Skeletal muscle cell (primary cell): ENCODE measurements at regions not wholly inside any gene's neighbourhood (a gene's known extent, or its start where the extent isn't known, plus 50 kb on each side); places are given as distances from the start of the nearest gene placed in this dataset.
"Not testable (repeated sequence)": the region's sequence is repeated elsewhere in the genome, so short reads cannot be mapped to it uniquely, and the experiment has no call there.

Experiments
- DNase-seq: peaks from one replicate; pipeline ENCODE4 v3.0.0-alpha.2; 2010; ENCODE audit warnings: low read depth
- H3K4me3 ChIP-seq: 2 replicates; pipeline ENCODE4 v1.5.1; 2011; ENCODE audit warnings: low read depth, mild to moderate bottlenecking, control low read depth, low read length, moderate library complexity

DNA sequence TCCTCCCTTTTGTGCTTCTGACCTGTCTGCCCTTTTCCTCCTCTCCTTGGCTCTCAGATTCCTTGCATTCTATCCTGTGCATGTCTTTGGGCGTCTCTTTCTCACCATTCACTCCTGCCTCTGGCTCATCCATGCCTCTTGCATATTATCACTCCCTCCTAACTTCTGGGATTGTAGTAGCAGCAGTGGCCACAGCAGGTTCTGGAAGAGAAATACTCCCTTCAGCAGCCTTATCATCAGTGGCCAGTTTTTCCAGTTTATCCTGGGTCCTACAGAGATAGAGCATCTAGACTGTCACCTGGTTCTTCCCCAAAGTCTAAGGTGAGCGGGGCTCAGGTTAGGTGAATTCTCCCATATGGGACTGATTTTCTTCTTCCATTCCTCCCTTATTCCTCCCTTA, 354.0 kb upstream of the CCL2 start:
- H3K4me3 ChIP-seq, result no peak overlapping the region
- DNase-seq, result no peak

DNA sequence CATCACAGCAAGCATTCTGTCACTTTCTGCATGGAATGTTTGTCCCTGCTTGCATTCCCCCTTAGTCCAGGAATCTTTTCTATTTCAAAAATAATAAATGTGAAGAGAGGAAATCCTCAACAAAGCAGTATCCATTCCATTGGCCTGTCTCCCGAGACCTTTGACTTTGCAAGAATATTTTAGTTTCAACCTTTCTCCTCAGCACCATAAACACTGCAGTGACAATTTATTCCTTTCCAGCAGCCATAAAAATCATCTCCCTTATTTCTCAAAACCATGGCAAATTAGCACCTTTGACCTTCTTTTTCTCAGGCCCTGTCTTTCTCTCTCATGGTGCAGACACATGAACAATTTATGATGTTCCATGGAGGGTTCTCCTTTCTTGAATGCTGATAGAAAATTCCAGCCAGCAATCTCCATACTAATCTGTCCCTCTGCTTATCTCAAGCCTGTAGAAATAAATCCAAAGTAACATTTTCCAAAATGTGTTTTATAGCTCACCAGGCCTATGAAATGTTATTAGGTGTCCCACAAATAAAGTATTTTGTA, 352.1 kb upstream of the CCL2 start:
- no peak for DNase-seq

DNA sequence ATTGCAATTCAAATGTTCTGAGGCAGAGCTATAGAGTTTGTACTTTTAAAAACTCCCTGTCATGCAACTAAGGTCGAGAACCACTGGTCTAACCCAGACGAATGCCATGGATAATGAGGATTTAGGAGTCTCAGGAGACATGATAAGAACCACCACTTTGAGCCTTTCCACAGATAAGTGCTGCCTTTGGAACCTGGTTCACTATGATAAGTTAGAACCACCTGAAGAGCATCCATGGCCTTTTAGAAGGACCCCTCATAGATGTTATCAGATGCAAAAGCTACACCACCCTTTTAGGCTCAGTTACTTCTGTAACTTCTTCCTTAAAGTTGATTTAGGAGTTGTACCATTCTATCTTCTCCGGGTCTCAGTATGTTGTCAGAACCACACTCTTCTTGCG, 350.6 kb upstream of the CCL2 start:
- H3K4me3 ChIP-seq, result no peak overlapping the region
- no peak for DNase-seq

More for the DNA sequence above, 352.1 kb upstream of the CCL2 start:
- H3K4me3 ChIP-seq, result no peak overlapping the region

- H3K4me3 ChIP-seq, result no peak overlapping the region
- no peak for DNase-seq
These were observed 349.7 kb upstream of the CCL2 start for GRCh38 chr17:33905338-33905800.

DNA sequence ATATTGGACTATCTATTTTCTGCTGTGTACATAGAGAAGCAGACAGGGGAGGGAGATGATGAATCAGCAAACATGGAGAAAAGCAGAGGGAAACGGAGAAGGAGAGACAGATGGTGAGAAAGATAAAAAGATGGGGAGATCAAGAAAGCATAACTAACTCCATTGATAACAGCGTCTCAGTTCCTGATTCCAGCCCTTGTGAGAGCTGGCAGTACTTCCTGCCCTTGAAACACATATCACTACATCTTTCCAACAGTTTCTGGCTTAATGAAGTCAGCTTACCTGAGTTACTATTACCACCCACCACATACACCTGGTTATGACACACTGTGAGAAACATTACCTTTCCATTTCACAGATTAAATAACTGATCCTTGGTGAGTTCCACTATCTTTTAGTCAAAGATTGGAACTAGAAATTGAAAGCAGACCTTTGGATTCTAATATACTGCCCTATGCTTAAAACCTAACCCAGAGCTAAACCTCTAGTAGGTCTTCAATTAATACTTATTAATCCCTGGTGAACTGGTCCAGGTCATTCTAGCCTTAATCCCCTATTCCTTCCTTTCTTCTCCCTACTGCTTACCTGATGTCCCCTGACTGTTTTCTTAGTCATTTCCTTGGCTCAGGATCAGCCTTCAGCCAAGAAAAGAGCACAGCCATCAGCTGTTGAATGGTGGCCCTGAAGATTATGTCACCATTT, 346.6 kb upstream of the CCL2 start:
- no peak overlapping the region for H3K4me3 ChIP-seq
- DNase-seq, result no peak

DNA sequence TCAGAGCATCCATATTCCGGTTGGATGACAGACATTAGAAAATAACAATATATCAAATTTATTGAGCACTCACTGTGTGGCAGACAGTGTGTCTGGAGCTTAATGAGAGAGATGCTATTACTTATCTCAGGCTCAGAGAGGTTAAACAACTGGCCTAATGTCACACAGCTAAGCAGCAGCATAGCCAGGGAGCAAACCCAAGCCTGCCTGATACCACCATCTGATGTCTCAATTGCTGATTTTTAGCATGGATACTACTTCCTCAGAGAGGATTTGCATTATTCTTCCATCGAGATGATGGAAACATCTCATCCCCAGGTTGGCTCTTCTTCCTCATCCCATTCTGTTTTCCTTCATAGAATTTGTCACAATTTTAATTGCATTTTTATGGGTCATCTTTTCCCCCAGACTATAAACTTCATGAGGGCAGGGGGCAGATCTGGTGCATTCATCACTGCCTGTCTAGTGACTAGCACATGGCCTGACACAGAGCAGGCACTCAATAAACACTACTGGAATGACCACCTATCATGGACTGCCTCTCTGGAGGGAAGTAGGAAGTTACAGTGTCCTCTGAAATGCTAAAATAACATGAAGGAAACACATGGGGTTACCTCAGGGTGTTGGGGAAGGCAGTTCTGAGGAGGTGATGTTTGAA, 344.8 kb upstream of the CCL2 start:
- no peak for DNase-seq
- H3K4me3 ChIP-seq, result no peak overlapping the region

DNA sequence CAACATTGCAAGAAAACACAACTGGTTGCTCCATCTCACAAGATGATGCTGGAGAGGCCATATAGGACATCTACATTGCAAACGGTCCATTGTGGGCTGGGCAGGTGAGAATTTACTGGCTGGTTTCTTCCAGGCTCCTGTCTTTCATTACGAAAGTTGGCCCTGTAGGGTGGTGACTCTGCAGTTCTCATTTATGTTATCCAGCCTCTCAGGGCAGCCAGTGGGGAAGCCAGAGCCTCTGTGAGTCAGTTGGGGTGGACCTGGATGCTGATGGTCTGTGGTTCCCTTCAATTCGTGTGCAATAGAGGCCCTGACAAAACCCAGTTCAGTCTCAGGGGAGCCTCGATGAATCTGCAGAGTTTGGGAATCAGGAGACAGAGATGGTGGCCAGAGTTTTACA, 341.0 kb upstream of the CCL2 start:
- H3K4me3 ChIP-seq, result no peak overlapping the region
- DNase-seq, result no peak

GRCh38 chr17:33922971-33923370, 332.1 kb upstream of the CCL2 start:
- no peak overlapping the region for H3K4me3 ChIP-seq
- no peak for DNase-seq

DNA sequence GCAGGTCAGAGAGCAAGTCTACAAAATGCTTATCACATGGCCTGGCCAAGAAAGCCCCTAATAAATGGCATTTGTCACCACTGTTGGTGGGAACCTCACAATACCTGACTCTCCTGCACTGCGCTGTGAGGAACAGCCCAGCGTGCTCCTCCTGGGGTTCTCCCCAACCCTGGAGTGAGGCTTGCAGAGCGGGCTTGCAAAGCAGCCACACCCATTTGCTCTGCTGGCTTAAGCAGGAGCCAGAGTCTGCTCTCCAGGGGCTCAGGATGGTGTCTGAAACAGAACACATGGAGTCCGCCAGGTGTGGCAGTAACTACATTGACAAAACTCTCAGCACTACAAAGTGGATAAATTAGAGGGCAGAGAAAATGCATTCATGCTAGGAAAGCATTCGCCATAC, 331.0 kb upstream of the CCL2 start:
- no peak for DNase-seq
- H3K4me3 ChIP-seq, result no peak overlapping the region

GRCh38 chr17:33925649-33926048, 329.4 kb upstream of the CCL2 start:
- H3K4me3 ChIP-seq, result no peak overlapping the region
- no peak for DNase-seq

- no peak for DNase-seq
These were observed 327.4 kb upstream of the CCL2 start for GRCh38 chr17:33927732-33928133.

GRCh38 chr17:33929181-33929724, 325.8 kb upstream of the CCL2 start:
- no peak for DNase-seq

More at GRCh38 chr17:33927732-33928133, 327.4 kb upstream of the CCL2 start:
- H3K4me3 ChIP-seq, result no peak overlapping the region

GRCh38 chr17:33931148-33931814, 323.8 kb upstream of the CCL2 start:
- not testable (repeated sequence) for H3K4me3 ChIP-seq

More at GRCh38 chr17:33929181-33929724, 325.8 kb upstream of the CCL2 start:
- H3K4me3 ChIP-seq, result no peak overlapping the region

DNA sequence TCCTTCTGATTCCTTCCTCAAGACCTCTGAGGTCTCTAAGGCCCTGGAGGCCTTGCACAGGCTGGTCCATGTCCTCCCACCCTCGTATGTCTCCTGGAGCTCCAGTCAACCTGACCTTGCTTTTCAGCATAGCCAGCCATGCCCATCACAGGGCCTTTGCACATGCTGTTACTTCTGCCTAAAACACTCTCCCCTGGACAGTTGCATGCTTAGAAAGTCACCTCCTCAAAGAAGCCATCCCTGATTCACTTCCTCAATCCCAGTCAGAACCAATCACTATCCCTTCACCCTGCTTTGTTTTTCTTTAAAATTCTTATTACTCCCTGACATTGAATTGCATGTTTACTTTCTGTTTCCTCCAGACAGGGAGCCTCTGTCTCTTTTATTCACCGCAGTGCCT, 322.1 kb upstream of the CCL2 start:
- DNase-seq, result no peak
- H3K4me3 ChIP-seq, result no peak overlapping the region

More at GRCh38 chr17:33931148-33931814, 323.8 kb upstream of the CCL2 start:
- DNase-seq, result not testable (repeated sequence)

DNA sequence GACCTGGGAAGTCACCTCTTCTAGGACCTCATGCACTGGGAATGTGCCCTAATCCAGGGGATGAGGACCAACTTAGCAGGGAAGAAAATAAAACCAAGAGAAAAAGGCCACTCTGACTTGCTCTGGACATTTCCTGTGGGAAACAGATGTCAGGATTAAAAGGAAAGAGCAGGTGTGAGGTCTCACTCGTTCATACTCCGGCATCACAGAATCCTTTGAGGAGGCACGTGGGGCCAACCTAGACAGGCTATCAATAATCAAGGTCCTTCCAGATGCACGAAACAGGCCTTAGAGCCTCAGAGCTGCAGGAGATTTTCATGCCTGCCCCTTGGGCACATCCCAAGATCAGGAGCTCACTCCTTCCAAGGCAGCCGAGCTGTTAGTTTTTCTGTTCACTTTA, 321.5 kb upstream of the CCL2 start:
- no peak overlapping the region for H3K4me3 ChIP-seq
- DNase-seq, result no peak

DNA sequence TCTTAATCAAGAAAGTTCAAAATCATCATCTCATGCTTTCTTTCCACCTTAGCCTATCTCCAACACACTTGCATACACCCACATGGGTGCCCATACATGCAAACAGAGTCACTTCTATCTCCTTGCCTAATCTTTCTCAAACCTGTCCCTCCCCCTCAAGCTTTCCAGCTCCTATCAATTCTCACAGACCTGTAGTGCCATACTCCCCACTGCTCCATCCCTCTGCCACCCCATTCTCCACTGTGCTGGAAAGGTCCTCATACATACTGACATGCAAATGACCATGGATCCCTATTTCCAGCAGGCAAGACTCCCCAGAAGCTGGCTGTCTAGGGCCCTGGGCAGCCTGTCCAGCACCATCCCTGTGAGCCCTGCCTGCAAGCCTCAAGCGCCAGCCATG, 320.4 kb upstream of the CCL2 start:
- DNase-seq, result no peak
- H3K4me3 ChIP-seq, result no peak overlapping the region

- H3K4me3 ChIP-seq, result no peak overlapping the region
- no peak for DNase-seq
These were observed 319.3 kb upstream of the CCL2 start for GRCh38 chr17:33935822-33936221.

- H3K4me3 ChIP-seq, result no peak overlapping the region
- DNase-seq, result no peak
These were observed 318.3 kb upstream of the CCL2 start for GRCh38 chr17:33936764-33937163.

GRCh38 chr17:33939959-33940358, 315.1 kb upstream of the CCL2 start:
- no peak overlapping the region for H3K4me3 ChIP-seq
- no peak for DNase-seq

- no peak for DNase-seq
- no peak overlapping the region for H3K4me3 ChIP-seq
These were observed 314.2 kb upstream of the CCL2 start for GRCh38 chr17:33940769-33941370.
